Left renal cortex interstitium (tissue), 4 donors: ENCODE measurements at regions not wholly inside any gene's neighbourhood (a gene's known extent, or its start where the extent isn't known, plus 50 kb on each side); places are given as distances from the start of the nearest gene placed in this dataset.
"Not testable (repeated sequence)": the region's sequence is repeated elsewhere in the genome, so short reads cannot be mapped to it uniquely, and the experiment has no call there.

ENCODE experiments used
- DNase-seq, 4 donors: peaks; one replicate each; pipeline ENCODE4 v3.0.0-alpha.2; 2013; ENCODE audit warnings: low read depth in 4 of 4, low spot score in 2 of 4, missing footprints in 1 of 4

GRCh38 chr16:51524070-51524469 lies 373.0 kb upstream of the SALL1 start:
- DNase-seq: no peak

GRCh38 chr16:51523400-51523799 lies 372.3 kb upstream of the SALL1 start:
- DNase-seq: no peak

DNA sequence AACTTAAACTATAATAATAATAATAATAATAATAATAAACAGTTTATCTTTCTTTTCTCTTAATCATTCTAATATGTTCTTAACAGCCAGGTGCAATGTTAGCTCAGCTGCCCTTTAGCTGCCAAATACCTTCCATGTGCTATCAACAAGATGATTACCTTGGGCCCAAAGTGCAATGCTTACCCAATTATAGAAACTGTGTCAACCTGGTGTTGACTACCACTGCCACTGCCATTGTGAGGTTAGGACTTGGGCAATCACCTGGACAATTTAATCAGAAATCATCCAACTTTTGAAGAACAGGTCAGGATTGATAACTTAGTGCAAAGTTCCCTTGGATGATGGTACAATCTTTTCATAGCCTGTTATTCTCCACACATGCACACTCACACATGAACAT lies 371.8 kb upstream of the SALL1 start:
- DNase-seq: no peak

GRCh38 chr16:51516960-51517359 lies 365.9 kb upstream of the SALL1 start:
- not testable (repeated sequence) for DNase-seq

DNA sequence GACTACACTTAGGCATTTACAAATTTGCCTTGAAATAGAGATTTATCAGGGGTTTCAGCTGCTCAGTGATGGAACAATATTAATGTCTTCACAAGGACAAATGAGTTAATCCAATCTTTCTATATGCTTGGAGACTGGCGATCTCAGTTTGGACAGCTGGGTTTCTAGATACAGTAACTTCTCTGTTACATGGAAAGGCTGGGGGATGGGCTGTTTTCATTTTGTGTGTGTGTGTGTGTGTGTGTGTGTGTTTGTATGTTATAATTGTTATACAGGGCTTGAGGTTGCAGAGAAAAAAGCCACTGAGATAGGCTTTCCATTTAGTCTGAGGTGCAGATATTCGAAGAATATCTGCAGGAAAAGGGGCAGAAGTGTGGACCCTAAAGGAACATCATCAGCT lies 359.3 kb upstream of the SALL1 start:
- no peak for DNase-seq

DNA sequence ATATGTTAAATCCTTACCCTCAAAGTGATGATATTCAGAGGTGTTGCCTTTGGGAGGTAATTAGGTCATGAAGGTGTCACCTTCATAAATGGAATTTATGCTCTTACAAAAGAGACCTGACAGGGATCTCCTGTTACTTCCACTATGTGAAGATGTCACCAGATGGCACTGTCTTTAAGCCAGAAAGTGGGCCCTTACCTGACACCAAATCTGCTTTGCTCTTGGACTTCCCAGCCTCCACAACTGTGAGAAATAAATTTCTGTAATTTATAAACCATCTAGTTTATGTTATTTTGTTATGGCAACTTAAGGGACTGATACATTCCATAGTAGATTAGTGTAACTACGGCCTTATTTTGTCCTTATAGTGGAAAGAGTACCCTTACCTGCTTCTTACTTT lies 358.3 kb upstream of the SALL1 start:
- DNase-seq: no peak

DNA sequence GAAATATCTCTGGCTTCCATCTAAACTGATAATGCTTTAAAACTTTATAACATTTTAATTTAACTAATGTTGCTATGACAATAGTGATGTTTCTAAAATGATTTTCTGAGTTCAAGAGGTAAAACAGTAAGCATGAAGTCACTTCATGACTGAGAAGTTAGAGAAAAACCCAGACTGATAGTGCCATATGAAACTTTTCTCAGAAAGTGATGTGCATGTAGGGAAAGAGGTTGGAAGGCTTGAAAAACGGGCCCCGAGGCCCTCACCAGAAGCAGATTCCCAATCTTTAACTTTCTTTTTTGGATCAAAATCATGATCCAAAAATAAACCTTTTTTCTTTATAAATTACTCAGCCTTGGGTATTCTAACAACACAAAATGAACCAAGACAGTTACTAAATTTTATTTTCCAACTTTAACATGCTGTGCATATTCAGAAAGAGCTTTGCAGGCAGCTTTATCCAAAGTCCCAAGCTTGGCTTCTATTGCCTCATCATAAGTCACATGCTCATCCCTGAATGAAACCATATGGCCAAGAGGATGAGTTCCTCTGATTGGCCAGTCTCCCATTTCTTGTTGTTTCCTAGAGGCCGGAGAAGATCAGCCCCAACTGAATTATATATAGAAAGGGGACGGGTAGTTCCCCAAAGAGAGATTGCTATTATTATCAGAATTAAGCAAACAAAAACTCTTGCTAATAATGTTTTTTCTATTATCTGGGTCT lies 357.6 kb upstream of the SALL1 start:
- DNase-seq: no peak

- no peak for DNase-seq
These were observed 356.2 kb upstream of the SALL1 start for GRCh38 chr16:51507286-51507685.

- no peak for DNase-seq
These were observed 349.2 kb upstream of the SALL1 start for GRCh38 chr16:51500306-51500705.

DNA sequence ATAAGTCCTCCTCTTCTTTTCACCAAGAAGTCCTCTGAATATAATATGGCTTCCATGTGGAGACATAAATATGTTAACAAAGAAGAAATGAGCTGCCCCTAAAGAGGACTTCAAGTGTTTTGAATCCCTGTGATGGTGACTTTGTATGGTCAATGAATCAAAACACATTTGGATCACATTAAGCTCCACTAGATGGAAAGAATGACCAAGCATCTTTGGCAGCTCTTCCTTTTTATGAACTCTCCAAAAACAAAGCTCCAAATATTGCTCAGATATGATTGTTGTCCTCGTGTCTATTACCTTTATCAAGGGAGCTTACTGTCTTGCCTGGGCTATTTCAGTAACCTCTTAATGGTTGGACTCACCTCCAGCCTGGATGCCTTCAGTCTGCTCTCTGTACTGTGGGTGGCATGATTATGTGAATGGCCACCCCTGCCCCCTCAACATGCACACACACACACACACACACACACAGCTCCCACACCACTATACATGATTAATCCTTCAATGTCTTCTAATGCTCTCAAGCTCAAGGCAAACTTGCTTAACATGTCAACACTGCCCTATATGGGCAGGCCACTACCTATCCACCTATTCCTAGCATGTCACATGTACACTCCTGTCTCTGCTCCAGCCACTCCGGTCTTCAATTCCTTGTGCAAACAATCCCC lies 346.6 kb upstream of the SALL1 start:
- DNase-seq: no peak

DNA sequence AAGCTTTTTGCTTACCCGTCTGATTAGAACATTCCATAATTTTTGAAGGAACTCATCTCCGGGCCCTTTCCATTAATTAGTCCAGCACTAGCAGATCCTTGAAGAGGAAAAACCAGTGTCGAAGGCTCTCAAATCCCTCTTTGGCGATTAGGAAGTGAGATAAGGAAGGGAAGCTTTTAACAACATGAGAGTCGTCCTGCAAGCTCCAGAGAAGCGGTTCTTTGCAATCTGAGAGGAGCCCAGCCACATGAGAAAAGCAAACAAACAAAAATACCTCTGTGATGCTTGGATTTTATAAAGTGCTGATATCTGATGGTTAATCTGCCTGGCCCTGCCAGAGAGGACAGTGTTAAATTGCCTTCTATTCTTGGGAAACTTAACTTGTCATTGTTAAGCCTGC lies 339.8 kb upstream of the SALL1 start:
- DNase-seq: peak in 1 of 4 donors; percentile 11

GRCh38 chr16:51487880-51488279 lies 336.8 kb upstream of the SALL1 start:
- DNase-seq: no peak

DNA sequence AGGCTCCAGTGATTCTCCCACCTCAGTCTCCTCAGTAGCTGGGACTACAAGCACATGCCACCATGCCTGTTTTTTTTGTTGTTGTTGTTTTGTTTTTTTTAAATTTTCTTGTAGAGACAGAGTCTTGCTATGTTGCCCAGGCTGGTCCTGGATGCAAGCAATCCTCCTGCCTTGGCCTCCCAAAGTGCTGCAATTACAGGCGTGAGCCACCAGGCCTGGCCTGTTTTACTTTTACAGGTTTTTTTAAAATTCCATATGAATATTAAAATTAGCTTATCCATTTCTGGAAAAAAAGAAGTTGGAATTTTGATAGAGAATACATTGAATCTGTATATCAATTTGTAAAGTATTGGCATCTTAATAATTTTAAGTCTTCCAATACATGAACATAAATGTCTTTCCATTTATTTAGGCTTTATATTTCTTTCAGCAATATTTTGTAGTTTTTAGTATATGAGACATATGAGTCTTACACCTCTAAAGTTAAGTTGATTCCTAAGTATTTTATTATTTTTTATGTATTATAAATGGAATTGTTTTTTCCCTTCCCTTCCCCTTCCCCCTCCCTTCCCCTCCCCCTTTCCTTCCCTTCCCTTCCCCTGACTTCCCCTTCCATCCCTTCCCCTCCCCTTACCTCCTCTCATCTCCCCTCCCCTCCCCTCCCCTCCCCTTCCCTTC lies 323.5 kb upstream of the SALL1 start:
- DNase-seq: no peak

GRCh38 chr16:51473091-51473490 lies 322.0 kb upstream of the SALL1 start:
- DNase-seq: no peak

GRCh38 chr16:51470492-51470891 lies 319.4 kb upstream of the SALL1 start:
- no peak for DNase-seq

DNA sequence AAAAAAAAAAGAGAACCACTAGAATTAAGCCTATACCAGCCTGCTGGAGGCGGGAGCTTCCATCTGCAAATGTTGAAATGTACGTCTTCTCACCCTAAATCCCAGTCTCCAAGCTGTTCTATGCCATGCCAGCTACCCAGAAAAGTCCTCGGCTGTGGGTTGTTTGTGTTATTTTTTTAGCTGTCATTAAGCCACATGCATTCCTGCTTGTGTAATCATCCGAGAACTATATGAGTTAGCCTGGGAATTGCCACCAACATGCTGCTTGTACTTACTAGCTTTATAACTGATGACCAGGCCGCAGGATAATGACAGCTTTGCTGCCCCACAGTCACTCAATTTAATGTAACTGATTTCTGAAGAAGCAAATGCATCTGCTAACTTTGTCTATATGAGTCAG lies 313.9 kb upstream of the SALL1 start:
- DNase-seq: no peak

GRCh38 chr16:51461255-51461654 lies 310.2 kb upstream of the SALL1 start:
- DNase-seq: no peak

- DNase-seq: no peak
These were observed 307.5 kb upstream of the SALL1 start for GRCh38 chr16:51458356-51459140.

DNA sequence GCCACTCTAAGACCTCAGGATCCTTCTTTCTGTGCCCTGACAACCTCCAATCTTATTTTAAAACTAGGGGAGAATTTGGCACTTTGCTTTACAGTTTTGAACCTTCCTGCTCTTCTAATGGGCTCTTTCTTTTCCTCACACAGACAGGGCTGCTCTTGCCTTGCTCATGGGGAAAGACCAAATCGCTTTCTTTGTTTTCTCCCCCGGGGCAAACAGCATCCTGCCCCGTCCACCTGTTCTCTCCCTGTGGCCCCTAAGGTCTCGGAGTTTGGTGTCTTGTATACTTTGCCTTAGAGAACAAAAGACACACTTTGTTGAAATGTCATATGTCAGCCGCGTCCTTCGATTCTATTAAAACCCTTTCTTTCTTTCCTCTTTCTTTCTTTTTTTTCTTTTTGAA lies 306.7 kb upstream of the SALL1 start:
- no peak for DNase-seq

GRCh38 chr16:51455398-51455797 lies 304.3 kb upstream of the SALL1 start:
- DNase-seq: no peak

DNA sequence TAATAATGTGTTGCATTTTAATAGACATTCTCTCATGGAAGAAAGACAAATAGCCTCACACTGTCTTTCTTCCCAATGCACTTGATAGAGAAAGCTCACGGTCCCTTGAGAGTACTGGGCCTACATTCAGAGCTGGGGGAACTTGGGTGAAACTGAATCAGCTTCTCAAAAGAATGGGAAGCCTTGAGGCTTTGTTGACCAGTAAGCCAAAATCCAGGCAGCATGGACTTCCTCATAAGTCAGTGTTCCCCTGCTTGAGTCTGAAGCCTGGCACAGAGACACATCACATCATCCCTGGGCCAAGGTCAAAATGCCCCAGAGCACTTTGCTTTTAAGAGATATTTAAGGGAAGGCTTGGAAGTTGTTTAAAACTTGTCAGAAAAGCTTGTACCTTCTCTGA lies 302.2 kb upstream of the SALL1 start:
- DNase-seq: no peak
